Mucosa of gallbladder (tissue), 1 donor: ENCODE measurements at regions not wholly inside any gene's neighbourhood (a gene's known extent, or its start where the extent isn't known, plus 50 kb on each side); places are given as distances from the start of the nearest gene placed in this dataset.
"Not testable (repeated sequence)": the region's sequence is repeated elsewhere in the genome, so short reads cannot be mapped to it uniquely, and the experiment has no call there.

Source experiments
- DNase-seq: peaks from one replicate; pipeline ENCODE4 v3.0.0-alpha.2; 2020; ENCODE audit warnings: low spot score
- donor health status: DM: no; HTN: no; CAD: no.

DNA sequence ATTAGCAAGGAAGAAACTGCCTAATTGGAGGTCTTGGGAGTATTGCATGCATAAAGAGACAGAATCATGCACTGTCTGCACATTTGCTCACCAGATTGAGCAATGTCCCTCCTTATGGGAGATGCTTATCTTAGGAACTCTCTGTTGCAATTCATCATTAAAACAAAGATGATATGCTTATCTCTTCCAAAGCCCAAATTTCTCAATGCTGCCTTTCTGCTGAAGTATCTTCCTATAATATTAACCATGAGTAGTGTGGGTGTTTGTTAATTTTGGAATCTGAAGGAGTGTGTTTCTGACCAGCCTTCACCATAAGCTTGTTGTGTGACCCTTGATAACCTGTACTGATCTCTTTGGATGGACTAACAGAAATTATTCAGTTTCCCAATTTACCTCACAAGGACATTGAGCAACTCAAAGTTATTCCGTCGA is 1257.6 kb upstream of the FLRT2 start:
- DNase-seq = no peak

DNA sequence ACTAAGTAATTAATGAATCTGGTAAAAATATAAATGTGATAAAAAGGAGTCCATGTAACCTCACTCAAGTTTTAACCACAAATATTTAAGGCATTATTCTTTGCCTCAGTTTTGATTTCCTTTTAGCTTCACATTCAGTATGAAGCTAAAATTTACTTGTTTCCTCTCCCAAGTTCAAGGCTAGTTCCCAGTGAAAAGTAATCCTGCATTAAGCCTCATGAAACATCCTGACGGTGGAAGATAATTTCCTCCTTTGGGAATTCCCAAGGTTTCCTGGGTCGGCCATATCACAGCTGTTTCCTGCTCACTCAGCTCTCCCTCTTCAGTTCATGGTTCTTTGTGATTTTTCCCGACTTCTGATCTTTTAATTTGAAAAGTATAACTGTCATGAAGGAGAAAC is 1256.8 kb upstream of the FLRT2 start:
- no peak for DNase-seq

DNA sequence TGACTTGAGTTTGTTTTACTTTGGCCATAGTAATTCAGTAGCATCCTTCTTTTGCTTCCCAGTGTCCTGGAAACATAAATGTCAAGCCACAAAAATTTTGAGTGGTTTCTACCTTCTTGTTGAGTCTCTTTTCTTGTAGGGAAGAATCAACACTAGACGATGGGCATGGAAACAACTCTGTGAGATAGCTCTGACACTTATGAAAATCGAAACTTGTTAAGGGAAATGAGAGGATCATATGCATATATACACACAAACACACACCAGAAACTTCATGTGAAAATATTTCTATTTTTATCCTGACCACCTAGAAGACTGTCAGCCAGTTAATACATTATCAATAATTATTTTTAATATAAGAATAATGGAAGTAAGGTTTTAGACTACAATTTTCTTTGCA is 1247.3 kb upstream of the FLRT2 start:
- no peak for DNase-seq

DNA sequence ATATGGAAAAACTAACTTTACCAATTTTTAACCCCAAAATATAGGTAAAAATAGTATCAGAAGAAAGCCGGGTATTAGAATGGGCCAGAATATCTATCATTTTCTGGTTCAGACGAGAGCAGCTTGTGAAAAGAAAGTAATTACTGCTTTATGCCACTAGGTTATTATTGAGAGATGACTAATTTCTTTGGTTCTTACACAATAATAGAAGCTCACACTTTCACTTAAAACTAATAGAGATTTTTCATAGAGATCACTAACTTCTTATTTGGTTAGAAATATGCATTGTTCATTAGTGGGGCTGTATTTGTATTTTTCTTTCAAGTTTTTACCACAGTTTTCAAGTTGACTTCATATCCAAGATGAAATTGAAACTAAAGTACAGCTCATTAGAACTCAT is 1241.2 kb upstream of the FLRT2 start:
- no peak for DNase-seq

DNA sequence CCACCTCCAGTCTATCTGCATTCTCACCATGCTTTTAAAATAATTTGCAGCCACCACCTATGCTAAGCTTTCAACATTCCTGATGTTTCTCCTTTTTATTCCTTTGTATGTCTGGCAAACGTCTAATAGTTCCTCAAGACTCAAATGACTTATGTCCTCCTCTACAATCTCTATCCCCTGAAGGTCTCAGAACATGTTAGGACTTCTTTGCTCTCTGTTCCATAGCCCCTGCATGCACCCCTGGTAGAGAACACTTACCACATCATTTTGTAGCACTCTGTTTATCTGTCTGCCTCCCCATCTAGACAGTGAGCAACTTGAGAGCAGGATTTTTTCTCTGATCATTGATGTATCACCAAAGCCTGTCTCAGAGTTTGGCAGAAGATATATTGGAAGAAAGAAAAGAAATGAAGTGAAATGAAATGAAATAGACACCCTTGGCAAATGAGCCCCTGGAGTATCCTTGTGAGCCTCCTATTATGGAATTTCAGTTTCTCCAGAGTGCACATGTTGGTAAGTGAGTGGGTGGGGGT is 1231.2 kb upstream of the FLRT2 start:
- DNase-seq = no peak

DNA sequence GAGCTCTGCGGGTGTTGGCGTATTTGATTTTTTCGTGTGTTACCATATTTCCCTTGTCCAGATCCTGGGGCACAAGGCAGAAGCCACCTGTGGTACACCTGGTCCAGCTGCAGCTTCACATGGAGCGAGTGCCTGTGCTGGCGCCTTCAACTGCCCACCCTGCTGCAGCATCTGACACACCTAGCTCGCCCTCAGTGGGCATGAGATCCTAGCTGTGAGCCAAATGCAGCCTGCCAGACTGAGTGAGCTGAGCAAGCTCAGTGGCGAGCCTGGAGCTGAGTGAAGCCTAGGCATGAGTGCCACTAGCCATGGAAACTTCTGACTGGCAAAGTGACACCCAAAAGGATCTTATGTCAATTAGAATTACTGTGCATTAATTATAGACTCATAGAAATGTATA is 1226.8 kb upstream of the FLRT2 start:
- DNase-seq = no peak

DNA sequence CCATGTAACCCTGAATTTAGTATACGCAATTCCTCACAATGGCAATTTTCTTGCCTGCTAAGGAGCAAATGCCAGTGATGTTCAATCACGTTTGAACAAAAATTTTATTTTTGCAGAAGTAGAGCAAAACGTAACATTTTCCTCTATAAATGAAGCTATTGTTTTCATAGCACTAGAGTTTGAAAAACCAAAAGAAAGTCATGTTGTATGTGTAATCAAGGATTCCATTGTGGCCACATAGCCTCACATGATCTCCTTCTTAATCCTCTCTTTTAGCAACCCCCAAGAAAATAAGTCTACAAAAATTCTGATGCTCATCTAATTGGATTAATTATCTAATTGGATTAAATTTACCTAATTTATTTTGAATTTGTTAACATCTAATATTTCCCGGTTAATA is 1217.4 kb upstream of the FLRT2 start:
- DNase-seq = no peak

DNA sequence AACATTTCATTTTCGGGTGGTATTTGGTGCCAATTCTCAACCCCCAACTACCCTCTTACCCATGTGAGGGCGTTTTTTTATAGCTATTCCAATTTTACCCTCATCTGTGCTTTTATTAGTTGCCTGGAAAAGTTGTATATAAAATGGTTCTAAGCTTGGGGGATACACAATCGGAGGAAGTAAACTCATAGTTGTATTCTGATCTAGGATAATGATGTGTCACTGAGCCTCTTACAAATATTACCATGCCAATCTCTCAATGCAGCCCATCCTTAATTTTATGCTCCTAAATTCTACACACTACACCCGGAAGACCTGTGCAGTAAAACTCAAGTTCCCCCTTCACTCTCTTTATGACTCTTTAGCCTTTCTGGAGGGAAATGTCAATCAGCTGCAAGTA is 1206.5 kb upstream of the FLRT2 start:
- no peak for DNase-seq

DNA sequence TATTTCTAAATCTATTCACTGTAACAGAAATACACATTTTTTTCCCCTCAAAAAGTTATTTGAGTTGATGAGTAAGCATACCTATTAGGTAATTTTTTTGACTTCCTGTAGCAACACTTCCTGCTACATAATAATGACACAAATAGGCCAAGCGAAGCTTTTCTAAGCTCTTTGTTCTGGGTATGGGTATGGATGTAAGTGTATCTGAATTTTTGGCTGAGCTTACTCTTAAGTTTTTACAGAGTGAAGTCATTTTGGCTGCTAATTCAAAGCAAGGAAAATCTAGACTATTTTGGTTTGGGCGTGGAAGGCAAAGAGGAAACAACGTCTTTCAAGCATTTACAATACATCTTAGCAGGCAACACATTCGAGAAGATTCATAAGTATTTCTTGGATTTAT is 1206.0 kb upstream of the FLRT2 start:
- DNase-seq = no peak

DNA sequence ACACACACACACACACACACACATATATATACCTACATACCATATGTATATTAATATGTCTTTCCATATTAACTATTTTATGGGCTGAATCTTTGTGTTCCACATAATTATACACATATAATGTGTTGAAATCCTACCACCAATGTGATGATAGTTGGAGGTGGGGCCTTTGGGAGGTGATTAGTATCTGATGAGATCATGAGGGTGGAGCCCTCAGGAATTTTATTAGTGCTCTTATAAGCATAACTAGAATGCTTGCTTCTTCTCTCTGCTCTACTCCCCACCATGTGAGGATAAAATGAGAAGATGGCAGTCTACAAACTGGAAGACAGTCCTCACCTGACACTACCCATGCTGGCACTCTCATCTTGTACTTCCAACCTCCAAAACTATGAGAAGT is 1193.5 kb upstream of the FLRT2 start:
- DNase-seq = no peak

DNA sequence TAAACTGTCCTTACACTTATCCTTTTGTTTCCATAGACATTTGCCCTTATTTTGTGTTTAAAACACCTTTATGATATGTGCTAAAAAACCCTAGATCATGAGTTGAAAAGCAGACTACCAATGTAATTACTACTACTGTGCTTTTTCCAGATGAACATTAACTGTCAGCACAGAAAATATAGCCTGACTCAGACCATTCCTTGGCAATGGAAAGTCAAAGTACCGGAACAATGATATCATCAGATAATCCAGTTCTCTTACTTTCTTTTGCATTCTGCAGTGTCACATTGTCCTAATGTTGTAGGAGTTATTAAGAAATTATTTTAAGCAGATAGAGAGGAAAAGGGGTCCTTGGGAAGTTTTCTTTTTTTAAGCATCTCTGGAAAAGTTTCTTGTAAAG is 1189.0 kb upstream of the FLRT2 start:
- DNase-seq = no peak

DNA sequence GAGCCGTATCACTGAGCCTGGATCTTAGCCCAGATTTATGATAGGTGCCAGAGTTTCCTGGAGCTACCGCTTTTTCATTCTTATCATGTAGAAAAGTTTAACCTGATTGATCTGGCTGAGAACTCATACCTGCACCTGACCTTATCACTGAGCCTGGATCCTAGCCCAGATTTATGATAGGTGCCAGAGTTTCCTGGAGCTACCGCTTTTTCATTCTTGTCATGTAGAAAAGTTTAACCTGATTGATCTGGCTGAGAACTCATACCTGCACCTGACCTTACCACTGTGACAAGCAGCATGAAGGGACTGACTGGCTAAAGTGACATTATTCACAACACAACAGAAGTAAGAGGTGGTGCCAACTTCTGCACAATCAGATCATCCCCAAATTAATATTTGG is 1188.1 kb upstream of the FLRT2 start:
- not testable (repeated sequence) for DNase-seq

DNA sequence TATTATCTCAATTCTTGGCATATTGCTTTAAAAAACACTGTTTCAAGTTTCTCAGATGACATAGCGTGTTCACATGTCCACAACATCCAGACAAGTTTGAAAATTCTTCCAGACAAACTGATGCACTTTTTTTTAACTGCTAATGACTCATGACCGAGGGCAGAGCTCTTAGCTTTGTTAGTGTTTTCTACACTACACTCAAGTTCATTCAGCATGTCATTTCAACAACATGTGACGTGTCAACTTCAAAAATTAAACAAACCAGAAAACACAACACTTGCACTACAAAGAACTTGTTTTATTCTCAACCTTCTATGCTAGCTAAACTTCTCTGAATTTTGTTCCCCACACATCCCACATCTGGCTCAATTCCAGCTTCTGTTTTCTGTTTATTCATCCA is 1186.3 kb upstream of the FLRT2 start:
- DNase-seq = no peak

DNA sequence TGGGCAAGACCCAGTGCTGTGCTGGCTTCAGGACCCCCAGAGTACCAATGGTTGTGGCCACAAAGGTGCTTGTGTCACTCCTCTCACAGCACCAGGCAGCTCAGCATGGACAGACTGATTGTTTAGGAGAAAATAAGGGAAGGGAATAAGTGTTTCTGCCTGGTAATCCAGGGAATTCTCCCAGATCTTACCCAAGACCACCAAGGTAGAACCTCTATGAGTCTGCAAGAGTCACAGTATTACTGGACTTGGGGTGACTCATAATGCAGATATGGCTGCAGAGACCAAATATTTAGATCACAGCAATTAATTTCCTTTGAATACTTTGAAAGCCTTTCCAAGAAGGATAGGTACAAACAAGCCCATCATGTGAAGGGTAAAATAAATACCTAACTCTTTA is 1178.3 kb upstream of the FLRT2 start:
- DNase-seq = no peak

DNA sequence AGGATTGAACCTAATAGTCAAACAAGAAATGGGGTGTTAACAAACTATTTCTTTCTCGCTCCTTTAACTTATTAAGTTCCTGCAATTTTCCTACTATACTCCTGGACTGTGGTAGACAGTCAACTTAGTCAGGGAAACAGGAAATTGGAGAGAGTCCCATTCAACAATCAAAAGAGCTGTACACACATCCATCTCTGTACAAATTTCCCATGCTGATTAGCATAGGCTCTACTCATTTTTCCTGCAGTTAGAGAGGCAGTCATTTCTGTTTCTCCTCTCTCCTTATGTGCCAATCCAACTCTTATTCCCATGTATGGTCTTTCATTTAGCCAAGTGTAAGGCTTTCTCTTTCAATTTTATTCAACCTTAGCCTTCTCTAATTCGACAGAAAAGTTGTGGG is 1168.5 kb upstream of the FLRT2 start:
- no peak for DNase-seq

DNA sequence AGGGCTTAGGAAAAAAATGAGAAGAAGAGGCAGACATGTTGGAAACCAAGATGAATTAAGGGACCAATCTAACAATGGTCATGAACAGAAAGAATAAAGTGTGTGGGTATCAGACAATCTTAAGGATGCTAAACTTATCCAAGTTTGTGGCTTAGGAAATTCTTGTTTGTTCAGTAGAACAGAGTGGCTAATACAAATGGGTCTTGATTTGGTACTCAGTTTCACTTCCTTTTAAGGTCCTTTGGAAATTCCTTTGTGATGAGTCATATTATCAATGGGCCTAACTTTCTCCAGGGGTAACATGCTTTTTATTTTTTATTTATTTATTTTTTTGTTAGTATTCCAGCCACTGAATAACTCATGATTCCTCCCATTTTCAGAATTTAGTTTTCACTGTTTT is 1154.7 kb upstream of the FLRT2 start:
- DNase-seq = no peak

DNA sequence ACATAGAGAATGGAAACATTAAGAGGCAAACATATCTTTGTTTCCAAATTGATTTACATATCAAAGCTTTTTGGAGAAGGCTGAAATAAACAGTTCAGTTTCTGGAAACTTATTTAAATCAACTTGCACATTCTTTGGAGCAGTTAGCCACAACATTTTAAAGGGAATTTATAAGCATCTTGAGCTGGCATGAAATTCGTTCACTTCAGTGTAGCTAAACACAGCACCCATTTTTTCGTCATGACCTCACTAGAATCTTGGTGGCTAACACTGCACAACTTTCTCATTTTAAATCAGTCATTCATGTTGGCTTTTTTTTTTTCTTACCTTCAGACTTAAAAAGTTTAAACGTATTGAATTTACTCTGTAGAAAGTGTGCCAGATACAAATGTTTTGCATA is 1139.9 kb upstream of the FLRT2 start:
- no peak for DNase-seq

DNA sequence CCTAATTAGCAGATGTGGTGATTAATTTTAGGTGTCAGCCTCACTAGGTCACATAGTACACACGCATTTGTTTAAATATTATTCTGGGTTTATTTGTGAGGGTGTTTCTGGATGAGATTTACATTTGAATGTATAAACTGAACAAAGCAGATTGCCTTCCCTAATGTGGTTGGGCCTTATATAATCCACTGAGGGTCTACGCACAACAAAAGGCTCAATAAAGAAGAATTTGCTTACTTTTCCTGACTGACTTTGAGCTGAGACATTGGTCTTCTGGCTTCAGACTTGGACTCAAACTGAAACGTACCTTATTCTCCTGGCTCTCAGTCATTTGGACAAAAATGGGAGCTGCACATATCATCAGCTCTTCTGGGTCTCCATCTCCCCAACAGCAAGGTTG is 1132.3 kb upstream of the FLRT2 start:
- DNase-seq = no peak

DNA sequence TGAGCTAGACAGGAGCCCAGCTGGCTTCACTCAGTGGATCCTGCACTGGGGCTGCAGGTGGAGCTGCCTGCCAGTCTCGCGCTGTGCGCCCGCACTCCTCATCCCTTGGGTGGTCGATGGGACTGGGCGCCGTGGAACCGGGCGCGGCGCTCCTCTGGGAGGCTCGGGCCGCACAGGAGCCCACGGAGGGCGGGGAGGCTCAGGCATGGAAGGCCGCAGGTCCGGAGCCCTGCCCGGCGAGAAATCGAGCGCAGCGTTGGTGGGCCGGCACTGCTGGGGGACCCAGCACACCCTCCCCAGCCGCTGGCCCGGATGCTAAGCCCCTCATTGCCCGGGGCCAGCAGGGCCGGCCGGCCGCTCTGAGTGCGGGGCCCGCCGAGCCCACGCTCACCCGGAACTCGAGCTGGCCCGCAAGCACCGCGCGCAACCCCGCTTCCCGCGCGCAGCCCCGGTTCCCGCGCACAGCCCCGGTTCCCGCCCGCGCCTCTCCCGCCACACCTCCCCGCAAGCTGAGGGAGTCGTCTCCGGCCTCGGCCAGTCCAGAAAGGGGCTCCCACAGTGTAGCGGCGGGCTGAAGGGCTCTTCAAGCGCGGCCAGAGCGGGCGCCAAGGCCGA is 1130.5 kb upstream of the FLRT2 start:
- DNase-seq = no peak

DNA sequence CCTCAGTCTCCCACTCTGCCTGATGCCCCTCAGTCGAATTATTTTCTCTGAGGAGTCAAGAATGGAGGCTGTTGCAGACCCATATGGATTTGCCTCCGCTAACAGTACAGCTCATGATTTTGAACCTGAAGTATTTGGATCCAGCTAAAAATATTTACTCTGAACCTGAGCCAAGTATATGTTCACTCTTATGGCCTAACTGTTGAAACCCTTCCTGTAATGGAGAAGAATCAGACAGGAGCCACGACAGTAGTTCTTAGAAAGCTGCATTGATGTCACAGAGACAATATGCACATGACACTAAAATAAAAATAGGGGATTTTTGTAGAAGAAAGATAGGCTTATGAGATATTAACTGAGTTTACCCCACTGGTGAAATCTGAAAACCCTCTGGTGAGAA is 1128.3 kb upstream of the FLRT2 start:
- no peak for DNase-seq

DNA sequence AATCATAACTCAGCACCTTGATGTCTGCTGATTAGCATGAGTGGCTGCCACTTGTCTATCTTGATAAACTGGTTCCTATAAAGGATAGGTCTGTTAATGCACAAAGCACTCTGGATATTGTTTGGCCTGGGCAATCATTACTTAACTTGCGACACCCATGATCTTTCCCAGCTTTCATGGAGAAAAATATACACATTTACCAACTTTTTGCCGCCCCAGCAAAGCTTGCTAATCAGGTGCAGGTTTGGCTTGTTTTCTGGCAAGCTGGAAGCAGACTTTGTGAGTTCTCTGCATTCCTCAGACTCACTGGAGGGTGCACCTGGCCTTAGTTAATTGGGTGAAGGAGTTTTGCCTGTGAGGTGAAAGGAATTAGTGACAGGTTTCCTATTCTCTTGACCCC is 1126.4 kb upstream of the FLRT2 start:
- DNase-seq = no peak

DNA sequence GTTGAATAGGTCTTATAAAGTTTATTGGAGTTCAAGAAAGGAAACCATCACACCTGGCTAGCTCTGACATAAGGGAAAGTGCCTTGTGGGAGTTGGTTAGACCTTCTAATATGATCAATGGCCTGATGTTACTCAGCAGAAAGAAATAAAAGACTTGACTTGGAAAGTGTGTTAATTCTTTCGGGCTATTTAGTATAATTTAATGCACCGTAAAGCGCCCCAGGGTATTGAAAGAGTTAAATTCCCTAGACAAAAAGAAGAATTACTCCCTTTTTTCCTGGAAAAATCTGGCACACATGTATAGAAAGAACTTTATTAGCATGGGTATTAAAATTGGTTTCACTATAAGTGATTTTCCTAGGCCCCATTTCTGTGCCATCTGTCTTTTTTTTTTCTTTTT is 1125.7 kb upstream of the FLRT2 start:
- no peak for DNase-seq

DNA sequence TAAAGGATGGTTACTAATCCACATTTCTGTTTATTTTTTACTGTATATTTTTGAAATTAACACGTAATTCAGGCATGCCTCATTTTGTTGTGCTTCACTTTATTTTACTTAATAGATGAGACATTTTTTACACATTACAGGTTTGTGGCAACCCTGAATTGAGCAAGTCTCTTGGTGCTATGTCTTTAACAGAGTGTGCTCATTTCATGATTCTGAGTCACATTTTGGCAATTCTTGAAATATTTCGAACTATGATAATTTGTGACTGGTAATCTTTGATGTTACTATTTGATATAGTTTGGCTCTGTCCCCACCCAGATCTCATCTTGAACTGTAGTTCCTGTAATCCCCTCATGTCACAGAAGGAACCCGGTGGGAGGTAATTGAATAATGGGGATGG is 1120.5 kb upstream of the FLRT2 start:
- DNase-seq = no peak

DNA sequence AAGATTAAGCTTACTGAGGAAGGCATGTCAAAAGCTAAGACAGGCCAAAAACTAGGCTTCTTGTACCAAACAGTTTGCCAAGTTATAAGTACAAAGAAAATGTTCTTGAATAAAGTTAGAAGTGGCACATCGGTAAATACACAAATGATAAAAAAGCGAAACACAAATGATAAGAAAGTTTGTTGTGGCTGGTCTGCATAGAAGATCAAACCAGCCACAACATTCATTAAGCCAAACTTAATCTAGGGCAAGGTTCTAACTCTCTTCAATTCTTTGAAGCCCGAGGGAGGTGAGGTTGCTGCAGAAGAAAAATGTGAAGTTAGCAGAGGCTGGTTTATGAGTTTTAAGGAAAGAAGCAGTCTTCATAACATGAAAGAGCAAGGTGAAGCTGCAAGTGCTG is 1119.6 kb upstream of the FLRT2 start:
- no peak for DNase-seq

DNA sequence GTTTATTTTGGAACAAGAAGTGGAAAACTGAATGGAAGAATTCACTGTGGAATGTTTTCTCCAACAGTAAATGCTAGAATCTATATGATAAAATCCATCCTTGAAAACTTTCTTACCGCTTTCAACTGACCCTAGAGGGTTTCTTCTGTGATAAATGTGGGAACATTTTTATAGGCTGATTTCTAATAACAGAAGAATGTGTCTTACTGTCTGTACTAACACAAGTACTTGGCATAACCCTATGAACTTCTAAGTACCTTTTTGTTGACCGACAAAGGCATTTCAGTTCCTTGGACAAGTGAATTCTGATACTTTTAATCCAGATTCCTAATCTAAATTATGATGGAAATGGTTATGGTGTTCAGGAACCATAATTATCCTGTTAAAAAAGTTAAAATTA is 1109.7 kb upstream of the FLRT2 start:
- no peak for DNase-seq
